ENCODE measurements at regions not wholly inside any gene's neighbourhood (a gene's known extent, or its start where the extent isn't known, plus 50 kb on each side); places are given as distances from the start of the nearest gene placed in this dataset.

- no peak for TF ChIP-seq CTCF (IDR thresholded peaks at IDR 0.05)
- TF ChIP-seq HMGXB4 (CRISPR knock-in tag; IDR thresholded peaks at IDR 0.05; ENCODE audit: borderline replicate concordance), result no peak
- no peak for TF ChIP-seq POLR2A (IDR thresholded peaks at IDR 0.05; ENCODE audit: low read length)
- no peak for TF ChIP-seq CBX2 (IDR thresholded peaks at IDR 0.05; ENCODE audit: borderline replicate concordance, low read depth)
- TF ChIP-seq, protein P1, sequence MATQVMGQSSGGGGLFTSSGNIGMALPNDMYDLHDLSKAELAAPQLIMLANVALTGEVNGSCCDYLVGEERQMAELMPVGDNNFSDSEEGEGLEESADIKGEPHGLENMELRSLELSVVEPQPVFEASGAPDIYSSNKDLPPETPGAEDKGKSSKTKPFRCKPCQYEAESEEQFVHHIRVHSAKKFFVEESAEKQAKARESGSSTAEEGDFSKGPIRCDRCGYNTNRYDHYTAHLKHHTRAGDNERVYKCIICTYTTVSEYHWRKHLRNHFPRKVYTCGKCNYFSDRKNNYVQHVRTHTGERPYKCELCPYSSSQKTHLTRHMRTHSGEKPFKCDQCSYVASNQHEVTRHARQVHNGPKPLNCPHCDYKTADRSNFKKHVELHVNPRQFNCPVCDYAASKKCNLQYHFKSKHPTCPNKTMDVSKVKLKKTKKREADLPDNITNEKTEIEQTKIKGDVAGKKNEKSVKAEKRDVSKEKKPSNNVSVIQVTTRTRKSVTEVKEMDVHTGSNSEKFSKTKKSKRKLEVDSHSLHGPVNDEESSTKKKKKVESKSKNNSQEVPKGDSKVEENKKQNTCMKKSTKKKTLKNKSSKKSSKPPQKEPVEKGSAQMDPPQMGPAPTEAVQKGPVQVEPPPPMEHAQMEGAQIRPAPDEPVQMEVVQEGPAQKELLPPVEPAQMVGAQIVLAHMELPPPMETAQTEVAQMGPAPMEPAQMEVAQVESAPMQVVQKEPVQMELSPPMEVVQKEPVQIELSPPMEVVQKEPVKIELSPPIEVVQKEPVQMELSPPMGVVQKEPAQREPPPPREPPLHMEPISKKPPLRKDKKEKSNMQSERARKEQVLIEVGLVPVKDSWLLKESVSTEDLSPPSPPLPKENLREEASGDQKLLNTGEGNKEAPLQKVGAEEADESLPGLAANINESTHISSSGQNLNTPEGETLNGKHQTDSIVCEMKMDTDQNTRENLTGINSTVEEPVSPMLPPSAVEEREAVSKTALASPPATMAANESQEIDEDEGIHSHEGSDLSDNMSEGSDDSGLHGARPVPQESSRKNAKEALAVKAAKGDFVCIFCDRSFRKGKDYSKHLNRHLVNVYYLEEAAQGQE (IDR thresholded peaks at IDR 0.05), result no peak
- TF ChIP-seq BHLHE40 (IDR thresholded peaks at IDR 0.05; ENCODE audit: low read depth, low read length), result no peak
- TF ChIP-seq, protein P2, sequence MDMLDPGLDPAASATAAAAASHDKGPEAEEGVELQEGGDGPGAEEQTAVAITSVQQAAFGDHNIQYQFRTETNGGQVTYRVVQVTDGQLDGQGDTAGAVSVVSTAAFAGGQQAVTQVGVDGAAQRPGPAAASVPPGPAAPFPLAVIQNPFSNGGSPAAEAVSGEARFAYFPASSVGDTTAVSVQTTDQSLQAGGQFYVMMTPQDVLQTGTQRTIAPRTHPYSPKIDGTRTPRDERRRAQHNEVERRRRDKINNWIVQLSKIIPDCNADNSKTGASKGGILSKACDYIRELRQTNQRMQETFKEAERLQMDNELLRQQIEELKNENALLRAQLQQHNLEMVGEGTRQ (IDR thresholded peaks at IDR 0.05), result no peak
- no peak for TF ChIP-seq EP300 (IDR thresholded peaks at IDR 0.05)
- no peak for TF ChIP-seq ESRRA (IDR thresholded peaks at IDR 0.05; ENCODE audit: borderline replicate concordance, low read length)
- TF ChIP-seq MAX (IDR thresholded peaks at IDR 0.05), result no peak
- TF ChIP-seq RFX5 (IDR thresholded peaks at IDR 0.05), result no peak
- no peak for TF ChIP-seq HOXA7 (CRISPR knock-in tag; IDR thresholded peaks at IDR 0.05)
- no peak for TF ChIP-seq PHF8 (IDR thresholded peaks at IDR 0.05; ENCODE audit: borderline replicate concordance, low read depth)
Measured at GRCh38 chr5:178793696-178794095, 63.2 kb upstream of the ZNF354A start.
